K562 (cell line): ENCODE measurements at regions not wholly inside any gene's neighbourhood (a gene's known extent, or its start where the extent isn't known, plus 50 kb on each side); places are given as distances from the start of the nearest gene placed in this dataset.

Source experiments
- ATAC-seq: fragments of 200-7000 bp; cut with Tn5 transposase; 3 replicates; pipeline ENCODE4 v1.9.1; 2020; ENCODE audit warnings: moderate library complexity
- BruUV-seq: library from RNA; stranded (reverse); fragments of 400-500 nt; replicated peaks from 2 replicates; lab custom pipeline; 2021; lab: Mats Ljungman, UMichigan
- CTCF ChIA-PET: fragments of 300-600 bp; formaldehyde crosslinking; extraction: SDS; loops from one replicate; lab custom pipeline; 2021; ENCODE audit warnings: low intra/inter-chr PET ratio; lab: Yijun Ruan, JAX
- POLR2A ChIA-PET: fragments of 300-600, 350-650 bp; sonication (Branson Sonifier 250); formaldehyde crosslinking; extraction: SDS; loops from one replicate; lab custom pipeline; 2021; ENCODE audit warnings: antibody characterized with exemption, inconsistent platforms; lab: Yijun Ruan, JAX
- DNase-seq, 4 experiments: peaks; one replicate each; pipeline versions ENCODE4 v3.0.0 to v3.0.0-alpha.2; 2011 to 2018; ENCODE audit warnings: low spot score in 3 of 4, mixed read lengths in 3 of 4; ENCODE audit errors: extremely low read depth in 1 of 4
- FAIRE-seq: peaks from 2 replicates; lab custom pipeline; 2011; peaks lifted over from hg19 to GRCh38; lab: Jason Lieb, UNC
- H2AFZ ChIP-seq: 2 replicates; pipeline ENCODE4 v1.6.0; 2011; ENCODE audit warnings: low read depth, low read length, control low read depth, inconsistent platforms
- H3K27ac ChIP-seq: fragments of 200-600 bp; 3 replicates; pipeline ENCODE4 v1.8.0; 2011; ENCODE audit warnings: low read depth, mild to moderate bottlenecking, control low read depth, inconsistent platforms, low read length, moderate library complexity, mixed read lengths; ENCODE audit errors: extremely low read depth
- H3K27me3 ChIP-seq, 2 experiments: fragments of 300-600 bp in 1 of 2; 2 replicates in 1 of 2; 3 replicates in 1 of 2; pipeline versions ENCODE4 v1.6.0 to v1.8.0; 2011; ENCODE audit warnings: inconsistent platforms in 2 of 2, low read length in 2 of 2, mild to moderate bottlenecking in 1 of 2, mixed read lengths in 1 of 2, moderate library complexity in 1 of 2; ENCODE audit not compliant: control insufficient read depth in 2 of 2, insufficient read depth in 2 of 2
- H3K36me3 ChIP-seq: fragments of 300-600 bp; 3 replicates; pipeline ENCODE4 v1.8.0; 2011; ENCODE audit warnings: mild to moderate bottlenecking, low read length, inconsistent platforms; ENCODE audit not compliant: control insufficient read depth, insufficient read depth
- H3K4me1 ChIP-seq, 2 experiments: fragments of 200-600 bp in 1 of 2; replicated peaks in 1 of 2; 2 replicates in 1 of 2; 3 replicates in 1 of 2; pipeline versions ENCODE4 v1.5.1 to v1.8.0; 2011; ENCODE audit warnings: inconsistent platforms in 2 of 2, low read length in 2 of 2, mild to moderate bottlenecking in 1 of 2, mixed read lengths in 1 of 2, moderate library complexity in 1 of 2; ENCODE audit not compliant: control insufficient read depth in 2 of 2, insufficient read depth in 2 of 2
- H3K4me2 ChIP-seq: 2 replicates; pipeline ENCODE4 v1.6.1; 2011; ENCODE audit warnings: low read length, control low read depth, inconsistent platforms, mixed read lengths; ENCODE audit not compliant: insufficient read depth
- H3K4me3 ChIP-seq: fragments of 200-600 bp; sonication (generic), shearing (Covaris generic); 2 replicates; pipeline ENCODE4 v1.5.1; 2016; ENCODE audit warnings: control low read depth, inconsistent platforms
- H3K79me2 ChIP-seq: fragments of 200-600 bp; 3 replicates; pipeline ENCODE4 v1.8.0; 2011; ENCODE audit warnings: low read length, inconsistent platforms; ENCODE audit not compliant: control insufficient read depth, insufficient read depth
- H3K9ac ChIP-seq, 2 experiments: 2 replicates each; pipeline versions ENCODE4 v1.6.0 to v1.6.1; 2011; ENCODE audit warnings: low read depth in 2 of 2, low read length in 2 of 2, control low read depth in 1 of 2, inconsistent platforms in 1 of 2, mild to moderate bottlenecking in 1 of 2, mixed read lengths in 1 of 2; ENCODE audit not compliant: insufficient read depth in 1 of 2
- H3K9me1 ChIP-seq: one replicate; pipeline ENCODE4 v1.6.0; 2011; ENCODE audit warnings: inconsistent platforms, mild to moderate bottlenecking, low read length, moderate library complexity; ENCODE audit not compliant: control insufficient read depth, insufficient read depth
- H3K9me3 ChIP-seq: replicated peaks from 2 replicates; pipeline ENCODE4 v1.5.1; 2011; ENCODE audit warnings: low read depth, low read length, inconsistent platforms; ENCODE audit not compliant: control insufficient read depth, insufficient read depth
- H4K20me1 ChIP-seq: replicated peaks from 2 replicates; pipeline ENCODE4 v1.6.1; 2011; ENCODE audit warnings: low read length, inconsistent platforms, mixed read lengths; ENCODE audit not compliant: control insufficient read depth, insufficient read depth
- CBFA2T3 ChIP-seq: fragments of 450-650 bp; IDR thresholded peaks from 2 replicates; pipeline ENCODE4 v1.6.1; 2017
- CREB1 ChIP-seq, 2 experiments: sonication (generic) in 1 of 2; formaldehyde crosslinking in 1 of 2; IDR thresholded peaks; 2 replicates each; pipeline versions ENCODE4 v1.6.1 to v1.8.0; 2012 to 2022; ENCODE audit warnings: inconsistent platforms in 1 of 2, mild to moderate bottlenecking in 1 of 2, missing genetic modification reagents in 1 of 2, moderate library complexity in 1 of 2
- E2F4 ChIP-seq: sonication (generic); formaldehyde crosslinking; IDR thresholded peaks from 2 replicates; pipeline ENCODE4 v1.8.0; 2022; ENCODE audit warnings: mild to moderate bottlenecking, low read depth, missing genetic modification reagents
- ESRRA ChIP-seq: fragments of 450-650 bp; IDR thresholded peaks from 2 replicates; pipeline ENCODE4 v1.6.1; 2014; ENCODE audit warnings: low read depth, mild to moderate bottlenecking, moderate library complexity, borderline replicate concordance
- EZH2 ChIP-seq: IDR thresholded peaks from 2 replicates; pipeline ENCODE4 v1.6.1; 2012; ENCODE audit warnings: low read depth, mild to moderate bottlenecking, inconsistent platforms, low read length, borderline replicate concordance
- HCFC1 ChIP-seq: IDR thresholded peaks from 2 replicates; pipeline ENCODE4 v1.6.1; 2012; ENCODE audit warnings: low read depth, low read length, improper control_type of control experiment
- PHF21A ChIP-seq: fragments of 450-650 bp; IDR thresholded peaks from 2 replicates; pipeline ENCODE4 v1.6.1; 2017; ENCODE audit warnings: low read depth, borderline replicate concordance
- SIX5 ChIP-seq, 2 experiments: IDR thresholded peaks; 2 replicates each; pipeline ENCODE4 v1.6.1; 2011; ENCODE audit warnings: low read length in 2 of 2, borderline replicate concordance in 1 of 2, low read depth in 1 of 2, mild to moderate bottlenecking in 1 of 2, moderate library complexity in 1 of 2; ENCODE audit not compliant: insufficient read depth in 1 of 2
- SMARCA4 ChIP-seq: fragments of 450-650 bp; IDR thresholded peaks from 2 replicates; pipeline ENCODE4 v1.6.1; 2016
- ZC3H11A ChIP-seq: IDR thresholded peaks from 2 replicates; pipeline ENCODE4 v1.6.1; 2012; ENCODE audit warnings: low read depth, low read length, improper control_type of control experiment
- ZNF224 ChIP-seq: sonication (generic); formaldehyde crosslinking; IDR thresholded peaks from 2 replicates; pipeline ENCODE4 v1.8.0; 2022; ENCODE audit warnings: mild to moderate bottlenecking, missing genetic modification reagents
- ZNF280B ChIP-seq: fragments of 250-450 bp; sonication (Bioruptor Pico); IDR thresholded peaks from 2 replicates; pipeline ENCODE4 v1.5.1; 2021; ENCODE audit warnings: mild to moderate bottlenecking
- ZNF589 ChIP-seq: fragments of 200-800 bp; sonication (Bioruptor generic); IDR thresholded peaks from 2 replicates; pipeline ENCODE4 v1.6.1; 2016; ENCODE audit warnings: low read depth, missing genetic modification characterization, missing compliant biosample characterization
- WGBS: fragments of 100-300 bp; shearing (Covaris generic); methylation state at CpG from one replicate; pipeline ENCODE4 v1.1.6; 2016; ENCODE audit warnings: low coverage, mixed read lengths; ENCODE audit not compliant: insufficient coverage; ENCODE audit errors: missing lambda C conversion rate; 5-methylcytosine and 5-hydroxymethylcytosine counted together
- in situ Hi-C: fragments of 300-500 bp; cut with MboI; formaldehyde crosslinking; loops from 4 replicates; pipeline ENCODE4 v1.15.0; 2018; ENCODE audit warnings: inconsistent platforms, mixed read lengths
- intact Hi-C: fragments of 100-400 bp; cut with micrococcal nuclease; formaldehyde crosslinking; loops from 2 replicates; pipeline ENCODE4 v1.14.2; 2022
- TF ChIP-seq, protein P1 (sequence below): sonication (generic); formaldehyde crosslinking; IDR thresholded peaks from 2 replicates; pipeline ENCODE4 v1.8.1; 2023; ENCODE audit warnings: mild to moderate bottlenecking, missing genetic modification reagents
- TF ChIP-seq, protein P2 (sequence below): fragments of 450-650 bp; IDR thresholded peaks from 2 replicates; pipeline ENCODE4 v1.6.1; 2017; ENCODE audit warnings: antibody characterized with exemption, mild to moderate bottlenecking

GRCh38 chr4:189785257-189785656, 155.4 kb upstream of the FRG1 start:
- FAIRE-seq: no peak
- Histone ChIP-seq H3K4me2 (no peak overlapping the region), H2AFZ (no peak overlapping the region), H3K27ac (no peak overlapping the region), H3K9me3 (no peaks in the 10 kb centered on the region), H3K79me2 (no peaks in the 10 kb centered on the region), H4K20me1 (no peaks in the 10 kb centered on the region), H3K4me1 (no peaks in the 10 kb centered on the region), H3K4me3 (no peak overlapping the region), H3K27me3 (no peaks in the 10 kb centered on the region), H3K36me3 (no peaks in the 10 kb centered on the region), H3K9ac (no peak overlapping the region), H3K9me1 (no peaks in the 10 kb centered on the region)
- in situ Hi-C loops: no loop called here
- BruUV-seq: no TSS peak
- ChIA-PET POLR2A (no interaction called here), CTCF (no interaction called here)
- WGBS: 0% methylated on average over 5 of the region's 5 CpGs
- DNase-seq: no peak
- ATAC-seq: no peak
- intact Hi-C loops: no loop called here
- TF ChIP-seq ZC3H11A: no peak
- TF ChIP-seq EZH2: no peak
- TF ChIP-seq CREB1 (IDR thresholded peaks at IDR 0.05): no peak
- TF ChIP-seq CREB1 (CRISPR knock-in tag; IDR thresholded peaks at IDR 0.05): no peak
- no peak for TF ChIP-seq SMARCA4
- no peak for TF ChIP-seq ZNF589 (CRISPR knock-in tag)
- no peak for TF ChIP-seq CBFA2T3
- no peak for TF ChIP-seq ESRRA
- no peak for TF ChIP-seq ZNF280B (CRISPR knock-in tag)
- TF ChIP-seq SIX5 (IDR thresholded peaks at IDR 0.05; ENCODE audit: borderline replicate concordance in 1 of 2, insufficient read depth in 1 of 2, low read depth in 1 of 2, low read length in 2 of 2): no peak
- TF ChIP-seq, protein P1, sequence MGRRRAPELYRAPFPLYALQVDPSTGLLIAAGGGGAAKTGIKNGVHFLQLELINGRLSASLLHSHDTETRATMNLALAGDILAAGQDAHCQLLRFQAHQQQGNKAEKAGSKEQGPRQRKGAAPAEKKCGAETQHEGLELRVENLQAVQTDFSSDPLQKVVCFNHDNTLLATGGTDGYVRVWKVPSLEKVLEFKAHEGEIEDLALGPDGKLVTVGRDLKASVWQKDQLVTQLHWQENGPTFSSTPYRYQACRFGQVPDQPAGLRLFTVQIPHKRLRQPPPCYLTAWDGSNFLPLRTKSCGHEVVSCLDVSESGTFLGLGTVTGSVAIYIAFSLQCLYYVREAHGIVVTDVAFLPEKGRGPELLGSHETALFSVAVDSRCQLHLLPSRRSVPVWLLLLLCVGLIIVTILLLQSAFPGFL (CRISPR knock-in tag): no peak
- no peak for TF ChIP-seq E2F4
- no peak for TF ChIP-seq ZNF224
- TF ChIP-seq HCFC1: no peak
- TF ChIP-seq, protein P2, sequence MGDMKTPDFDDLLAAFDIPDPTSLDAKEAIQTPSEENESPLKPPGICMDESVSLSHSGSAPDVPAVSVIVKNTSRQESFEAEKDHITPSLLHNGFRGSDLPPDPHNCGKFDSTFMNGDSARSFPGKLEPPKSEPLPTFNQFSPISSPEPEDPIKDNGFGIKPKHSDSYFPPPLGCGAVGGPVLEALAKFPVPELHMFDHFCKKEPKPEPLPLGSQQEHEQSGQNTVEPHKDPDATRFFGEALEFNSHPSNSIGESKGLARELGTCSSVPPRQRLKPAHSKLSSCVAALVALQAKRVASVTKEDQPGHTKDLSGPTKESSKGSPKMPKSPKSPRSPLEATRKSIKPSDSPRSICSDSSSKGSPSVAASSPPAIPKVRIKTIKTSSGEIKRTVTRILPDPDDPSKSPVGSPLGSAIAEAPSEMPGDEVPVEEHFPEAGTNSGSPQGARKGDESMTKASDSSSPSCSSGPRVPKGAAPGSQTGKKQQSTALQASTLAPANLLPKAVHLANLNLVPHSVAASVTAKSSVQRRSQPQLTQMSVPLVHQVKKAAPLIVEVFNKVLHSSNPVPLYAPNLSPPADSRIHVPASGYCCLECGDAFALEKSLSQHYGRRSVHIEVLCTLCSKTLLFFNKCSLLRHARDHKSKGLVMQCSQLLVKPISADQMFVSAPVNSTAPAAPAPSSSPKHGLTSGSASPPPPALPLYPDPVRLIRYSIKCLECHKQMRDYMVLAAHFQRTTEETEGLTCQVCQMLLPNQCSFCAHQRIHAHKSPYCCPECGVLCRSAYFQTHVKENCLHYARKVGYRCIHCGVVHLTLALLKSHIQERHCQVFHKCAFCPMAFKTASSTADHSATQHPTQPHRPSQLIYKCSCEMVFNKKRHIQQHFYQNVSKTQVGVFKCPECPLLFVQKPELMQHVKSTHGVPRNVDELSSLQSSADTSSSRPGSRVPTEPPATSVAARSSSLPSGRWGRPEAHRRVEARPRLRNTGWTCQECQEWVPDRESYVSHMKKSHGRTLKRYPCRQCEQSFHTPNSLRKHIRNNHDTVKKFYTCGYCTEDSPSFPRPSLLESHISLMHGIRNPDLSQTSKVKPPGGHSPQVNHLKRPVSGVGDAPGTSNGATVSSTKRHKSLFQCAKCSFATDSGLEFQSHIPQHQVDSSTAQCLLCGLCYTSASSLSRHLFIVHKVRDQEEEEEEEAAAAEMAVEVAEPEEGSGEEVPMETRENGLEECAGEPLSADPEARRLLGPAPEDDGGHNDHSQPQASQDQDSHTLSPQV: no peak
- TF ChIP-seq PHF21A: no peak
